SK-N-MC (cell line): ENCODE measurements at regions not wholly inside any gene's neighbourhood (a gene's known extent, or its start where the extent isn't known, plus 50 kb on each side); places are given as distances from the start of the nearest gene placed in this dataset.

Experiments
- EZH2 ChIP-seq: fragments of 200-600 bp; sonication (generic); IDR thresholded peaks from one replicate; pipeline ENCODE4 v1.6.1; 2017; ENCODE audit warnings: antibody characterized with exemption
- POLR2AphosphoS5 ChIP-seq: IDR thresholded peaks from 2 replicates; pipeline ENCODE4 v1.6.1; 2012; ENCODE audit warnings: mild to moderate bottlenecking, low read depth, low read length, borderline replicate concordance

GRCh38 chr14:86640288-86640687 lies 1110.3 kb downstream of the FLRT2 start:
- TF ChIP-seq EZH2 (no peak), POLR2AphosphoS5 (no peak)
